Right cardiac atrium (tissue), 5 donors: ENCODE measurements at regions not wholly inside any gene's neighbourhood (a gene's known extent, or its start where the extent isn't known, plus 50 kb on each side); places are given as distances from the start of the nearest gene placed in this dataset.
"Not testable (repeated sequence)": the region's sequence is repeated elsewhere in the genome, so short reads cannot be mapped to it uniquely, and the experiment has no call there.

Source experiments
- ATAC-seq, 2 donors: fragments of 200-7000 bp; cut with Tn5 transposase; one replicate each; pipeline versions ENCODE4 v1.8.0 to v1.9.1; 2020; ENCODE audit warnings: moderate library complexity in 2 of 2, mild to moderate bottlenecking in 1 of 2
- DNase-seq, 3 donors: peaks; one replicate each; pipeline ENCODE4 v3.0.0-alpha.2; 2020
- H3K27ac ChIP-seq: one replicate; pipeline ENCODE4 v1.5.1; 2013; ENCODE audit warnings: mild to moderate bottlenecking, low read length, control low read depth, moderate library complexity
- H3K27me3 ChIP-seq: one replicate; pipeline ENCODE4 v1.6.1; 2013; ENCODE audit not compliant: control insufficient read depth, insufficient read depth
- H3K4me1 ChIP-seq: one replicate; pipeline ENCODE4 v1.6.1; 2013; ENCODE audit warnings: low read length; ENCODE audit not compliant: control insufficient read depth, insufficient read depth
- H3K4me3 ChIP-seq: one replicate; pipeline ENCODE4 v1.5.1; 2013; ENCODE audit warnings: low read length, control low read depth
- H3K9me3 ChIP-seq: one replicate; pipeline ENCODE4 v1.6.1; 2013; ENCODE audit warnings: low read length; ENCODE audit not compliant: control insufficient read depth
- WGBS: extraction: QIAGEN DNeasy Blood & Tissue Kit; methylation state at CpG from one replicate; pipeline ENCODE4 v1.1.7; 2013; 5-methylcytosine and 5-hydroxymethylcytosine counted together
- intact Hi-C, 4 donors: fragments of 100-400 bp; cut with DNase I; formaldehyde crosslinking; loops; one replicate each; pipeline versions ENCODE4 v1.11.0 to v1.14.0; 2022 to 2023
- donor health status: healthy with polysubstance abuse.
- donor health status: DM: no; HTN: yes; CAD: no.
- donor health status: DM: no; HTN: no; CAD: no.
- donor health status: DM: no; HTN: yes; CAD: no; lungs with severe emphysema.
- donor health status: DM: yes; HTN: yes; CAD: no.

GRCh38 chr5:13595978-13596377, 348.5 kb downstream of the DNAH5 start:
- ATAC-seq (no peak), DNase-seq (no peak)
- Histone ChIP-seq H3K9me3 (peaks cover 4% of the 10 kb centered on the region), H3K27ac (no peak overlapping the region), H3K4me1 (no peaks in the 10 kb centered on the region), H3K27me3 (no peaks in the 10 kb centered on the region), H3K4me3 (no peak overlapping the region)
- 59% methylated on average over 6 of the region's 6 CpGs for WGBS
- intact Hi-C loops = no loop called here

DNA sequence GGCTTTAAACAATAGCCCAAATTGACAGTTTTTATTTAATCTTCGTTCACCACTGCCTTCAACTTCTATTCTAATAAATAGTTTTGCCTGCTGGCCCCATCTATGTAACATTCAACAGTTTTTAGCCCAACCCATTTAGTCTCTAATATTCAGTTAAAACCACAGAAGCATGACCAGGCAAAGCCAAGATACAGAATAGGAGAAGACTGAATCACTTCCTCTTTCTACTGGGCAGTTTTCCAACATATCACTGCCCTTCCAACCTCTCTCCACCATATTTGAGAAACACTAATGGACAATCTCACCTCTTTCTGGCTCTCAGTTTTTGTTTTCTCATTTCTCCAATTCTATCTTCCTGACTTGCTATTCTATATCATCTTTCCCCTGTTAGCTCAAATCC, 352.9 kb downstream of the DNAH5 start:
- intact Hi-C loops = no loop called here
- H3K9me3 ChIP-seq = peaks cover 2% of the 10 kb centered on the region
- no peak overlapping the region for H3K27ac ChIP-seq
- H3K27me3 ChIP-seq = no peaks in the 10 kb centered on the region
- no peaks in the 10 kb centered on the region for H3K4me1 ChIP-seq
- WGBS = 54% methylated on average over 1 of the region's 1 CpG
- ATAC-seq (no peak), DNase-seq (no peak)
- no peak overlapping the region for H3K4me3 ChIP-seq

DNA sequence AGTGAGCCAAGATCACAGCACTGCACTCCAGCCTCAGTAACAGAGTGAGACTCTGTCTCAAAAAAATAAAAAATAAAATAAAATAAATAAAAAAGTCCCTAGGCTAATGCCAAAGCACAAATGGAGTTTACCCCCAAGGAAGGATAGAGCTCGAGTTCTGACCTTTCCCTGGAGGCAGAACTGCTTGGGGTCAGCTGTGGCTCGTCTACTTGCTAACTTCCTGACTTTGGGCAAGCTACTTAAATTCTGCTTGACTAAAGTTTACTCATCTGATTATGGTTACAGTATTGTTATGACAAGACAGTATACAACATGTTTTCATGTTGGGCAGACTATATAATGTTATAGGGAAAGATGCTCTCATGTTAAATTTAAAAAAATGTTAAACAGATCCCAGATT, 359.2 kb downstream of the DNAH5 start:
- Histone ChIP-seq H3K4me3 (no peak overlapping the region), H3K9me3 (no peaks in the 10 kb centered on the region), H3K27ac (no peak overlapping the region), H3K27me3 (no peaks in the 10 kb centered on the region), H3K4me1 (no peaks in the 10 kb centered on the region)
- WGBS = 47% methylated on average over 2 of the region's 2 CpGs
- DNase-seq (no peak), ATAC-seq (no peak)
- intact Hi-C loops = no loop called here

- Histone ChIP-seq H3K27me3 (no peaks in the 10 kb centered on the region), H3K27ac (no peak overlapping the region), H3K4me1 (no peaks in the 10 kb centered on the region), H3K4me3 (no peak overlapping the region), H3K9me3 (no peaks in the 10 kb centered on the region)
- ATAC-seq (no peak), DNase-seq (no peak)
- 68% methylated on average over 7 of the region's 7 CpGs for WGBS
- intact Hi-C loops = no loop called here
Observed at GRCh38 chr5:13581914-13582313, 362.6 kb downstream of the DNAH5 start.

DNA sequence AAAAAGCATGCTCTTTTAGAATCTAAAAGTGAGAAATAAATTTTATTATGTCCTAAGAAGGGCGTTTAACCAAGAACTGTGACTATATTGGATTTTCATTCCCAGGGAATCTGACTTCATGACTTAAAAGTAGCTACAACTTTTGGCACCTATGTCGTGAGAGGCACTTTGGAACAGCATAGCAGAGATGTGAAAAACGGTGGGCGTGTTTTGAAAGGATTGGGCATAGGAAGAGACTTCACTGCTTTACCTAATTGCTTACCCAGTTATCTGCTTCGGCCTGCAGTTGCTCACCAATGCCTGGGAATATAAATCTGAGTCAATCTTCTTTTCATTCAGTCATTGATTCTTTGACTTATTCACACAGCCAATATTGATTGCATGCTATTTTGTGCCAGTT, 363.4 kb downstream of the DNAH5 start:
- intact Hi-C loops = no loop called here
- H3K9me3 ChIP-seq = no peaks in the 10 kb centered on the region
- no peak for DNase-seq
- no peak overlapping the region for H3K27ac ChIP-seq
- no peak overlapping the region for H3K4me3 ChIP-seq
- H3K27me3 ChIP-seq = no peaks in the 10 kb centered on the region
- ATAC-seq = no peak
- WGBS = 63% methylated on average over 5 of the region's 5 CpGs
- H3K4me1 ChIP-seq = no peaks in the 10 kb centered on the region

DNA sequence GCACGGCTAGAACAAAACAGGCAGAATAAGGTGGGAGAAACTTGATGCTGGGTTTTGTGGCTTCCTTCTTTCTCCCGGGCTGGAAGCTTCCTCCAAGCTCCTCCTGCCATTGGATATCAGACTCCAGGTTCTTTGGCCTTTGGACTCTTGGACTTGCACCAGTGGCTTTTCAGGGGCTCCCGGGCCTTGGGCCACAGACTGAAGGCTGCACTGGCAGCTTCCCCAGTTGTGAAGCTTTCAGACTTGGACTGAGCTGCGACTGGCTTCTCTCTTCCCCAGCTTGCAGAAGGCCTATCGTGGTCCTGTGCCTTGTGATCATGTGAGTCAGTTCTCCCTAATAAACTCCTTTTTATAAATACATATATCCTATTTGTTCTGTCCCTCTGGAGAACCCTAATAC, 364.4 kb downstream of the DNAH5 start:
- 81% methylated on average over 5 of the region's 5 CpGs for WGBS
- Histone ChIP-seq H3K27ac (no peak overlapping the region), H3K27me3 (no peaks in the 10 kb centered on the region), H3K4me1 (no peaks in the 10 kb centered on the region), H3K4me3 (no peak overlapping the region), H3K9me3 (no peaks in the 10 kb centered on the region)
- DNase-seq (no peak), ATAC-seq (no peak)
- intact Hi-C loops = no loop called here

DNA sequence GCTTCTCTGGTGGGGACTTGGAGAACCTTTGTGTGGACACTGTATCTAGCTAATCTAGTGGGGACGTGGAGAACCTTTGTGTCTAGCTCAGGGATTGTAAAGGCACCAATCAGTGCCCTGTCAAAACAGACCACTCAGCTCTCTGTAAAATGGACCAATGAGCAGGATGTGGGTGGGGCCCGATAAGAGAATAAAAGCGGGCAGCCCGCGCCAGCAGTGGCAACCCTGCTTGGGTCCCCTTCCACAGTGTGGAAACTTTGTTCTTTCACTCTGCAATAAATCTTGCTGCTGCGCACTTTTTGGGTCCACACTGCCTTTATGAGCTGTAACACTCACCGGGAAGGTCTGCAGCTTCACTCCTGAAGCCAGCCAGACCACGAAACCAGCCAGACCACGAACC, 365.4 kb downstream of the DNAH5 start:
- H3K4me1 ChIP-seq, ATAC-seq, H3K9me3 ChIP-seq, H3K4me3 ChIP-seq, H3K27ac ChIP-seq, DNase-seq, intact Hi-C loops, H3K27me3 ChIP-seq: not testable (repeated sequence)
- 90% methylated on average over 9 of the region's 9 CpGs for WGBS

DNA sequence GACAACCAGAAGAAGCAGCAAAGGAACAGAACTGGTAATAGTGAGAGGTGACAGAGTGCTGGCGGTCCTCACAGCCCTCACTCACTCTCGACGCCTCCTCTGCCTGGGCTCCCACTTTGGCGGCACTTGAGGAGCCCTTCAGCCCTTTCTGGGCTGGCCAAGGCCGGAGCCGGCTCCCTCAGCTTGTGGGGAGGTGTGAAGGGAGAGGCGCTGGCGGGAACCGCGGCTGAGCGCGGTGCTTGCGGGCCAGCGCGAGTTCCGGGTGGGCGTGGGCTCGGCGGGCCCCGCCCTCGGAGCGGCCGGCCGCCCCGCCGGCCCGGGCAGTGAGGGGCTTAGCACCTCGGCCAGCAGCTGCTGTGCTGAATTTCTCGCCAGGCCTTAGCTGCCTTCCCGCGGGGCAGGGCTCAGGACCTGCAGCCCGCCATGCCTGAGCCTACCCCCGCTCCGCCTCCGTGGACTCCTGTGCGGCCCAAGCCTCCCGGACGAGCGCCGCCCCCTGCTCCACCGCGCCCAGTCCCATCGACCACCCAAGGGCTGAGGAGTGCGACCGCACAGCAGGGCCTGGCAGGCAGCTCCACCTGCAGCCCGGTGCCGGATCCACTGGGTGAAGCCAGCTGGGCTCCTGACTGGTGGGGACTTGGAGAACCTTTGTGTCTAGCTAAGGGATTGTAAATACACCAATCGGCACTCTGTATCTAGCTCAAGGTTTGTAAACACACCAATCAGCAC, 366.0 kb downstream of the DNAH5 start:
- intact Hi-C loops, H3K27ac ChIP-seq, H3K9me3 ChIP-seq, H3K4me1 ChIP-seq, H3K27me3 ChIP-seq, H3K4me3 ChIP-seq, ATAC-seq: not testable (repeated sequence)
- 68% methylated on average over 48 of the region's 48 CpGs for WGBS
- DNase-seq = peak in 2 of 3 donors; percentile 31 to 37

- DNase-seq (no peak), ATAC-seq (no peak)
- H3K27me3 ChIP-seq = no peaks in the 10 kb centered on the region
- H3K4me3 ChIP-seq = no peak overlapping the region
- no peaks in the 10 kb centered on the region for H3K4me1 ChIP-seq
- WGBS = 69% methylated on average over 2 of the region's 2 CpGs
- no peak overlapping the region for H3K27ac ChIP-seq
- intact Hi-C loops = no loop called here
- no peaks in the 10 kb centered on the region for H3K9me3 ChIP-seq
Observed at GRCh38 chr5:13574574-13574973, 369.9 kb downstream of the DNAH5 start.

GRCh38 chr5:13572163-13572562, 372.3 kb downstream of the DNAH5 start:
- H3K27me3 ChIP-seq = no peaks in the 10 kb centered on the region
- no peak overlapping the region for H3K27ac ChIP-seq
- no peak overlapping the region for H3K4me3 ChIP-seq
- intact Hi-C loops = no loop called here
- no peaks in the 10 kb centered on the region for H3K4me1 ChIP-seq
- H3K9me3 ChIP-seq = peaks cover 3% of the 10 kb centered on the region
- no peak for ATAC-seq
- no peak for DNase-seq
- WGBS = 73% methylated on average over 4 of the region's 4 CpGs

- peaks cover 5% of the 10 kb centered on the region for H3K9me3 ChIP-seq
- WGBS = 77% methylated on average over 3 of the region's 3 CpGs
- no peaks in the 10 kb centered on the region for H3K4me1 ChIP-seq
- no peak overlapping the region for H3K4me3 ChIP-seq
- intact Hi-C loops = no loop called here
- ATAC-seq (no peak), DNase-seq (no peak)
- H3K27me3 ChIP-seq = no peaks in the 10 kb centered on the region
- no peak overlapping the region for H3K27ac ChIP-seq
Observed at GRCh38 chr5:13569090-13569715, 375.3 kb downstream of the DNAH5 start.

DNA sequence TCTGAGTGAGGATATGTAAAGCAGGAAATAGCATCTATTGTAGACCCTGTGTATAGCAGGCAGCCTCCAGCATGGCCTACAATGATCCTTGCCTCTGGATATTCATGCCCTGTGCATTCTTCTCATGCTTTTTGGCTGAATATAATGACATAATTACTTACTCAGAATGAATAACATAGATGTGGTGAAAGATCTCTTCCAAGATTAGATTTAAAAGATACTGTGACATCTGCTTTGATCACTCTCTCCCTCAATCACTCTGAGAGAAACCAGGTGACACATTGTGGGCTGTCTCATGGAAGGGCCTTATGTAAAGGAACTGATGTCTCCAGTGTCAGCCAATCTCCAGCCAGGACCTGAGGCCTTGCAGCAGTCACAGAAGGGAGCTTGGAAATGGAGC, 376.7 kb downstream of the DNAH5 start:
- no peak overlapping the region for H3K27ac ChIP-seq
- ATAC-seq (no peak), DNase-seq (no peak)
- no peaks in the 10 kb centered on the region for H3K4me1 ChIP-seq
- peaks cover 5% of the 10 kb centered on the region for H3K9me3 ChIP-seq
- no peaks in the 10 kb centered on the region for H3K27me3 ChIP-seq
- no peak overlapping the region for H3K4me3 ChIP-seq
- intact Hi-C loops = no loop called here
